COLO668 (cell line): ENCODE measurements at regions not wholly inside any gene's neighbourhood (a gene's known extent, or its start where the extent isn't known, plus 50 kb on each side); places are given as distances from the start of the nearest gene placed in this dataset.

Experiments
- DNase-seq: peaks from one replicate; lab custom pipeline; 2025; ENCODE audit not compliant: unreplicated experiment; lab: John Stamatoyannopoulos, UW

DNA sequence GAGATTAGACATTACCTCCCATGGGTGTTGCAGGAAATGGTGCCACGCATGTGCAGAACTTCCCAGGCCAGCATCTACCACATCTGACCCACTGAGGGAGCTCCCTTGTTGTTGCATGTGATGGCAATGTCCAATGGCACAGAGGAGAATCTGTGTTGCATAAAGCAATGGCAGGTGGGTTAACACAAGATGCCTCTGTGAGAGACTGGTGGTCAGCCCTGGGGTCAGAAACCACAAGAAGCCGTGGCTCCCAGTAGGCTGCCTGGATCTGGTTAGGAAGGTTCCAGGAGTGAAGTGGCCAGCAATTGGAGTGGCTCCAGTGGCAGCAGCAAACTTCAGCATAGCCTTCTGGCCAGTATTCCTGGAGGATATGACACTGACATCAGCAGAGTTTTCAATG lies 65.9 kb upstream of the HMGA2 start:
- DNase-seq, result no peak

DNA sequence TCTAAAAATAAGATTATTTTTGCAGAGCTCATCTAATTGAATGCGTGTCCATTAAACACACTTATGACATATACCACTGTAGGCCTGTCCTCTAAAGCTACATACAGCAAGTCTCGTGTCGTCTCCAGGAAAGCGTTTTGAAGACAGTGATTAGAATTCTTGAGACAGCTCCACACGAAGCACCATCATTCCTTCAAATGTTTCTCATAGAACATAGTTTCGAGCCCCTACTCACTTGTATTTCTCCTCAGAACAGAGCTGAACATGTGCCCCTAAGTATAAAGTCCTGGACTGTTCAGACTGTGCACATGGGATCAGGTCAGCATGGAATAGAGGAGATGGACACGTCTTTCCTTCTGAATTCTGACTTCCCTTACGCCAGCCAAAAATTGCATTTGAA lies 64.5 kb upstream of the HMGA2 start:
- DNase-seq, result no peak

DNA sequence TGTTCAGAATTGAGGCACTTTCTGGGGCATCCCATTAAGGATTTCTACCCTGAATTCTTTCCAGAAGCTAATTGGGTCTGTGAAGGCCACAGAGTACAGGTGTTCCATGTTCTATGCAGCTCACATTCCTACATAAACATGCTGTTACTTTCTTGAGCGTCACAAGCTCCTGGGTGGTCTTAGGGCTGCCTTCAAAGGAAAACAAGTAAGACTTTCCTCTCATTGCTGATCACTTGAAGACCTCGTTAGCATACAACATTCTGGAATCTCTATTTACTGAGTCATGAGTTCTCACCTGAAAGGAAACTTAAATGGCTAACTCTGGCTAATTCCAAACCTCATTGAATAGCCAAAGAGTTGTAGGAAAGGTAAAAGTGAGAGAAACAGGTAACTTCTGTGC lies 63.0 kb upstream of the HMGA2 start:
- DNase-seq, result no peak

DNA sequence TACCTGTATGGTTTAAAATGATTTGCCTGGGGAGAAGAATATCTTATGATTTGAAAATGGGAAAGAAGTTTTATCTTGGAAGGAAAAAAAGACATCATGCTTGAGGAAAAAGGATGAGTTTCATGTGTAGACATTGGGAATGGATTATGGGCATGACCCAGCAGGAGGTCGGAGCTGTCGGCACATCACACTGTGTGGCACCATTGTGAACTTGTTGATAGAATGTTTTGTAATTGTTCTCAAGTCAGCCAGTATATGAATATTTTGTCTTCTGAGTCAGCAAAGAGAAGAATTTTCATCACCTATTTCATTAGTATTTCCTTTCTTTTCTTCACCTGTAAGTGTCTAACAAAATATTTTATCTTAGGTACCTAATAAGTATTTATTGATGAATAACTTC lies 60.0 kb upstream of the HMGA2 start:
- DNase-seq, result no peak

DNA sequence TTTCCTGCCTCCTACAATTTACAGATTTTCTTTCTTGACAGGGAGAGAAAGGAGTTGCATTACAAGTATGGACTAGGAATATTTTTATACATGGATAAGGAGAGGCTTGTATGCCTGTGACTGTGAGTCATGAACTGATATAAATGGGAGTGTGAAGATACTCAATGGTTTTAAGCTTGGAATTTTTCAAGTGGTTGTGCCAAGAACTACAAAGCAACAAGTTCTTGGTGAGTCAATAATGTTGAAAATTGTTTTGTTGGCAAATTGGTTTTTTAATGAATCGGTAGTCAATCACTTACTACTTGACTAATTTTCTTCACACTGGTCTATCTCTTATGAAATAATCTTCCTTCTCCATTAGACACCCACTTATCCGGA lies 58.9 kb upstream of the HMGA2 start:
- no peak for DNase-seq

DNA sequence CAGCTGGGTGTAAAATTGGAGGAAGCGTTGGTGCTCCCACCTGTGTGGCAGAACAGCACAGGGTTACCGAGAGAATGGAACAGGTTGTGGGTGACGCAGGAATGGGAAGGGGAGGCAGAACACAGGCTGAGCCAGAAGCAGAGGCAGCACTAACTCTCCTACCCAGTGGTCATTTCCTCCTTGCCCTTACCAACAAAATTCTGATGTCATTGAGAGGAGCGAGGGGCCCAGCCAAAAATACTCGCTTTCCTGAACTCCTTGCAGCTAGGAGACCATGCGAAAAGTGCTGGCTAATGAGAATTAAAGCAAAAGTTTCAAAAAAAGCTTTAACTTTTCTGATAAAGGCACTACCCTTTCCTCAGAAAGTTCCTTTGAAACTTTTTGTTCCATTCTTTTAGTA lies 54.4 kb upstream of the HMGA2 start:
- no peak for DNase-seq
